ENCODE measurements at regions not wholly inside any gene's neighbourhood (a gene's known extent, or its start where the extent isn't known, plus 50 kb on each side); places are given as distances from the start of the nearest gene placed in this dataset.

DNA sequence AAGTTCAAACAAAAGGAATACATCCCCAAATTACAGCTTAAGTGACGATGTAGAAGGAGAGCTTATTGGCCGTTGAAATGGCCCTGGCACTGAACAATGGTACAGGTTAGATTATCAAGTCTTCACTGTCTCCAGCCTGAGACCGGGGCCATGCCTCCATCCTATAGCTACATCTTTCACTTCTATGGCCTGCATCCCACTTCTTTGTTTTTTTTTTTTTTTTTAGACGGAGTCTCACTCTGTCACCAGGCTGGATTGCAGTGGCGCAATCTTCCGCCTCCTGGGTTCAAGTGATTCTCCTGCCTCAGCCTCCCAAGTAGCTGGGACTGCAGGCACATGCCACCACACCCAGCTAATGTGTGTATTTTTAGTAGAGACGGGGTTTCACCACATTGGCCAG, 464.6 kb downstream of the CDH26 start:
- no peak overlapping the region for H3K27ac ChIP-seq (ENCODE audit: low read depth in 1 of 2, low read length in 2 of 2)
- H3K27me3 ChIP-seq (ENCODE audit: control insufficient read depth in 1 of 2, insufficient read depth in 2 of 2, low read length in 2 of 2): peaks cover 0 to 2% of the 10 kb centered on the region in 2 experiments
- no peaks in the 10 kb centered on the region for H3K36me3 ChIP-seq (ENCODE audit: insufficient read depth, low read length)
- TF ChIP-seq, protein P1, sequence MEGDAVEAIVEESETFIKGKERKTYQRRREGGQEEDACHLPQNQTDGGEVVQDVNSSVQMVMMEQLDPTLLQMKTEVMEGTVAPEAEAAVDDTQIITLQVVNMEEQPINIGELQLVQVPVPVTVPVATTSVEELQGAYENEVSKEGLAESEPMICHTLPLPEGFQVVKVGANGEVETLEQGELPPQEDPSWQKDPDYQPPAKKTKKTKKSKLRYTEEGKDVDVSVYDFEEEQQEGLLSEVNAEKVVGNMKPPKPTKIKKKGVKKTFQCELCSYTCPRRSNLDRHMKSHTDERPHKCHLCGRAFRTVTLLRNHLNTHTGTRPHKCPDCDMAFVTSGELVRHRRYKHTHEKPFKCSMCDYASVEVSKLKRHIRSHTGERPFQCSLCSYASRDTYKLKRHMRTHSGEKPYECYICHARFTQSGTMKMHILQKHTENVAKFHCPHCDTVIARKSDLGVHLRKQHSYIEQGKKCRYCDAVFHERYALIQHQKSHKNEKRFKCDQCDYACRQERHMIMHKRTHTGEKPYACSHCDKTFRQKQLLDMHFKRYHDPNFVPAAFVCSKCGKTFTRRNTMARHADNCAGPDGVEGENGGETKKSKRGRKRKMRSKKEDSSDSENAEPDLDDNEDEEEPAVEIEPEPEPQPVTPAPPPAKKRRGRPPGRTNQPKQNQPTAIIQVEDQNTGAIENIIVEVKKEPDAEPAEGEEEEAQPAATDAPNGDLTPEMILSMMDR (IDR thresholded peaks at IDR 0.05): no peak
- H3K4me1 Mint-ChIP-seq (ENCODE audit: low read depth): no peaks in the 10 kb centered on the region
- intact Hi-C loops (cut with DNase I, micrococcal nuclease): no loop called here
- ChIA-PET POLR2A (no interaction called here), CTCF (no interaction called here)
- H3K36me3 Mint-ChIP-seq (ENCODE audit: low read depth): no peaks in the 10 kb centered on the region
- ATAC-seq (ENCODE audit: poor library complexity) (no peak), DNase-seq (no peak)
- no peak overlapping the region for H3K4me3 ChIP-seq (ENCODE audit: low read length)
- peaks cover 0 to 5% of the 10 kb centered on the region in 2 experiments for H3K9me3 ChIP-seq (ENCODE audit: control insufficient read depth in 1 of 2, insufficient read depth in 1 of 2, low read length in 2 of 2)
- no peaks in the 10 kb centered on the region for H3K9me3 Mint-ChIP-seq
- no peak overlapping the region for H3K27ac Mint-ChIP-seq
- H3K27me3 Mint-ChIP-seq: peaks cover 7% of the 10 kb centered on the region
- no peak overlapping the region for H3K4me3 Mint-ChIP-seq
- no peaks in the 10 kb centered on the region for H3K4me1 ChIP-seq (ENCODE audit: insufficient read depth, low read length)

DNA sequence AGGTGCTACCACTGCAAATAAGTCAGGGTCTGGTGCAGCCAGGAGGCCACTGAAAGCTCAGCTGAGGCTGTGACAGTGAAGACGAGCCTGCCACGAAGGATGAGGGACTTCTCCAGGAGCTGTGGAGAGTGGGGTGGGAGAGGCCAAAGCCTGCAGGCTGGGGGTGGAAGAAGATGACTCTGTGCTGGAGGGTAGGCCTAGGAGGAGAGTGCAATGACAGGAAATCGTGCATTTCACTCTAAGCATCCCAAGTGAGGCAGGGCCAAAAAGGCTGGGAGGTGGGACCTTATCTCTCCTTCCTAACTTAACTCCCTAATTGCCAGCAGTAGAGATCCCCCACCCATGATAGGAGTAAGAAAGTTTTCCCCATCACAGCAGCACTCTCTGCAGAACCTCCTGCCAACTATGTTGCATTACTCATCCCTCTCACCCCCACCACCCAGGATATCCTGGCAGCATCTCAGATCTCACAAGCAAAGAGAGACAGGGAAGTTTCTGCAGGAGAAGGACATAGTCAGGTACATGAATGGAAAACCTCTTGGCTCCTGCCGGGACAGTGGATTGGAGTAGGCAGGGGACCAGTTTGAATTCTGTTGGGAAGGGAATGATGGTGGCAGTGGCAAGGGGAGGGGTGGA, 466.2 kb downstream of the CDH26 start:
- intact Hi-C loops (cut with DNase I, micrococcal nuclease): no loop called here
- H3K4me1 ChIP-seq (ENCODE audit: insufficient read depth, low read length): no peaks in the 10 kb centered on the region
- no peak overlapping the region for H3K4me3 Mint-ChIP-seq
- H3K9me3 Mint-ChIP-seq: no peaks in the 10 kb centered on the region
- H3K9me3 ChIP-seq (ENCODE audit: control insufficient read depth in 1 of 2, insufficient read depth in 1 of 2, low read length in 2 of 2): peaks cover 0 to 5% of the 10 kb centered on the region in 2 experiments
- ATAC-seq (ENCODE audit: poor library complexity) (no peak), DNase-seq (no peak)
- H3K4me1 Mint-ChIP-seq (ENCODE audit: low read depth): no peaks in the 10 kb centered on the region
- no peak overlapping the region for H3K4me3 ChIP-seq (ENCODE audit: low read length)
- H3K36me3 Mint-ChIP-seq (ENCODE audit: low read depth): no peaks in the 10 kb centered on the region
- ChIA-PET POLR2A (no interaction called here), CTCF (no interaction called here)
- no peaks in the 10 kb centered on the region for H3K36me3 ChIP-seq (ENCODE audit: insufficient read depth, low read length)
- H3K27ac Mint-ChIP-seq: no peak overlapping the region
- H3K27ac ChIP-seq (ENCODE audit: low read depth in 1 of 2, low read length in 2 of 2): no peak overlapping the region
- peaks cover 7% of the 10 kb centered on the region for H3K27me3 Mint-ChIP-seq
- TF ChIP-seq, protein P1 (IDR thresholded peaks at IDR 0.05): no peak
- H3K27me3 ChIP-seq (ENCODE audit: control insufficient read depth in 1 of 2, insufficient read depth in 2 of 2, low read length in 2 of 2): peaks cover 0 to 2% of the 10 kb centered on the region in 2 experiments

DNA sequence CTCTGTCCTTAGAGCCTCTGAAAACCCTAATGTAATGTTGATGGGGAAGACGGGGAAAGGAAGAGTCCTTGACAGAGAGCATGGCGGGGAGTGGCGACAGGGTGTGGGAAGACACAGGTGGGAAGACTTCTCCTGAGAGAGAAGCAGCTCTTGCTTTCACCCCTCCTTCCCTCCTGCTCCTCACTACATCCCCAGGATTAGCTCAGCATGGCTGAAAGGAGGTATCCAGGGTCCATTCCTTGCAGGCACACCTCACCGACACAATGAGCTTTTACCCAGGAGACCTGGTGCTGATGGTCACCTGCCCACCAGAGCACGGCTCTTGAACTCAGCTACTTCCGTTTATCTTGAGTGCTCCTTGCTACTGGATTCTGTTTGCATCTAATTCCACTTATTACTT, 469.3 kb downstream of the CDH26 start:
- Histone ChIP-seq H3K4me1 (ENCODE audit: insufficient read depth, low read length) (no peaks in the 10 kb centered on the region), H3K36me3 (ENCODE audit: insufficient read depth, low read length) (no peaks in the 10 kb centered on the region), H3K4me3 (ENCODE audit: low read length) (no peak overlapping the region), H3K9me3 (ENCODE audit: control insufficient read depth in 1 of 2, insufficient read depth in 1 of 2, low read length in 2 of 2) (no peaks in the 10 kb centered on the region), H3K27me3 (ENCODE audit: control insufficient read depth in 1 of 2, insufficient read depth in 2 of 2, low read length in 2 of 2) (peaks cover 0 to 2% of the 10 kb centered on the region in 2 experiments), H3K27ac (ENCODE audit: low read depth in 1 of 2, low read length in 2 of 2) (no peak overlapping the region)
- Mint-ChIP-seq H3K4me3 (no peak overlapping the region), H3K4me1 (ENCODE audit: low read depth) (no peaks in the 10 kb centered on the region), H3K27ac (no peak overlapping the region), H3K36me3 (ENCODE audit: low read depth) (no peaks in the 10 kb centered on the region), H3K9me3 (no peaks in the 10 kb centered on the region), H3K27me3 (peaks cover 7% of the 10 kb centered on the region)
- ChIA-PET POLR2A (no interaction called here), CTCF (no interaction called here)
- DNase-seq (no peak), ATAC-seq (ENCODE audit: poor library complexity) (no peak)
- TF ChIP-seq, protein P1 (IDR thresholded peaks at IDR 0.05): no peak
- intact Hi-C loops (cut with DNase I, micrococcal nuclease): no loop called here

Data from CD4-positive, alpha-beta T cell (primary cell).